ENCODE measurements at regions not wholly inside any gene's neighbourhood (a gene's known extent, or its start where the extent isn't known, plus 50 kb on each side); places are given as distances from the start of the nearest gene placed in this dataset.

DNA sequence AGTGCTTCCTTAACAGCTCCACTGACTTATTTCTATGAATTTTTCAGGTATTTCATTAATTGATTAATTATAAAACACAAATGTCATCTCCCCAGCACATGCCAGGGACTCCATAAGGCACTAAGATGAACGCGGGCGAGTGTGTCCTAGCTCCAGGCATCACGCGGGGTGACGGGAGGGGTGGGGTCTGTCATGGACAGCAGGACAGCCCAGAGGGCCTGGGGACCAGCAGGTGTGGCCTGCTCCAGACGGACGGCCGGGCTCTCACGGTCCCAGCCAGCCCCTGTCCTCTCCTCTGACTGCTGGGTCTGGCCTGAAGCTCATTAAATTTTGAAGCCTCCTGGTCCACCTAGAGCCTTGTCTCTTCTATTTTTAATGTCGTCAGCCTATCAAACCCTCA lies 531.1 kb downstream of the BRD1 start:
- no peak for DNase-seq (ENCODE audit: low read depth in 1 of 2, low spot score in 1 of 2)
- in situ Hi-C loops (cut with HindIII; ENCODE audit: low pct_unique_long_range_greater_than_20kb, low sequenced_read_pairs): no loop called here
- no peak for TF ChIP-seq JUND (IDR thresholded peaks at IDR 0.05; ENCODE audit: low read depth)

GRCh38 chr22:49295851-49296560 lies 531.7 kb downstream of the BRD1 start:
- no peak for TF ChIP-seq JUND (IDR thresholded peaks at IDR 0.05; ENCODE audit: low read depth)
- no peak for DNase-seq (ENCODE audit: low read depth in 1 of 2, low spot score in 1 of 2)
- in situ Hi-C loops (cut with HindIII; ENCODE audit: low pct_unique_long_range_greater_than_20kb, low sequenced_read_pairs): no loop called here

DNA sequence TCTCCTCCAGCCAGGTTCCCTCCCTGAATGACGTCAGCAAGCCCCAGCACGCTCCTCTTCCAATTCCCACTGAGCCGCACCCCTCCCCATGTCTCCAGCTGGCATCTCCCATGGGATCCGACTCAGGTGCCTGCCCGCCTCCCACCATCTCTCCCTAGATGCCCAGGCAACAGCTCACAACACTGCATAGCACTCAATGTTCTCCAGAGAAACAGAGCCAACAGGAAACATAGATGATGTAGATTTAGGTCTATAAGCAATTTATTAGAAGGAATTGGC lies 532.3 kb downstream of the BRD1 start:
- TF ChIP-seq JUND (IDR thresholded peaks at IDR 0.05; ENCODE audit: low read depth): no peak
- in situ Hi-C loops (cut with HindIII; ENCODE audit: low pct_unique_long_range_greater_than_20kb, low sequenced_read_pairs): no loop called here
- no peak for DNase-seq (ENCODE audit: low read depth in 1 of 2, low spot score in 1 of 2)

DNA sequence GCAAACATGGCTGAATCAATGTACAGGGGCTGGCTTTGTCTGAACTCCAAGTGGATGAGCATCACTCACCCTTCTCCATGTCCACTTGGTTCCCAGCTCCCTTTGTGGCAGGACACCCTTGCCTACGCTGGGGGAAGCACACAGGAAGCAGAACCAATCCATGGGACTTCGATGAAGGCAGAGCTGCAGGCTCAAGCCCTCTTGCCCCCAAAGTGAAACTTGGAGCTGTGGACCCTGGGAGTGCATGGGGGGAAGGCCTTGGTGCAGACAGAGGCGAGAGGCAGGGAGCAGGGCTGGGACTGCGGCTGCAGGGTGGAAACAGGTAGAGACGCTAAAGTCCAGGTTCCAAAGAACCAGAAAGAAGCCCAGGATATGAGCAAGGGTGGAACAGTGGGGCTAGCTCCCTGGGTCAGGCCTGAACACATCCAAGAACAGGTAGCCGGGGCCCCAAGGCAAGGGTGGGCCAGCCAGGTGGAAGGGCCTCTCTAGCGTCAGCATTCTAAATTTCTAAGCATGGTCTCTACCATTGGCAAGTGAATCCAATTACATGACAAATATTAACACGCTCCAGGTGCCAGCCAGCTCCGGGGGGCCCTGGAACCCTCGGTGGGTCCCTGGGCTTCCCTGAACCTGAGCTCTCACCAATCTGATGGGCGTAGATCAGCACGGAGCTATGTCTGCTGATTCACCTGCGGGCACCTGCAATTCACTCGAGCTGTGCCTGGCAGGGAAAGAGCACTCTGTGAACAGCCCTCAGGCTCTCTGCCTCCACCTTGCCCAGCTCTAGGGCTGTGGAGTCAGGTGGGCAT lies 532.8 kb downstream of the BRD1 start:
- DNase-seq (ENCODE audit: low read depth in 1 of 2, low spot score in 1 of 2): no peak
- TF ChIP-seq JUND (IDR thresholded peaks at IDR 0.05; ENCODE audit: low read depth): no peak
- in situ Hi-C loops (cut with HindIII; ENCODE audit: low pct_unique_long_range_greater_than_20kb, low sequenced_read_pairs): no loop called here

GRCh38 chr22:49292909-49293308 lies 534.8 kb downstream of the BRD1 start:
- in situ Hi-C loops (cut with HindIII; ENCODE audit: low pct_unique_long_range_greater_than_20kb, low sequenced_read_pairs): no loop called here
- no peak for TF ChIP-seq JUND (IDR thresholded peaks at IDR 0.05; ENCODE audit: low read depth)
- DNase-seq (ENCODE audit: low read depth in 1 of 2, low spot score in 1 of 2): no peak

- in situ Hi-C loops (cut with HindIII; ENCODE audit: low pct_unique_long_range_greater_than_20kb, low sequenced_read_pairs): no loop called here
- DNase-seq (ENCODE audit: low read depth in 1 of 2, low spot score in 1 of 2): no peak
- TF ChIP-seq JUND (IDR thresholded peaks at IDR 0.05; ENCODE audit: low read depth): no peak
Measured at GRCh38 chr22:49291781-49292180, 535.9 kb downstream of the BRD1 start.

DNA sequence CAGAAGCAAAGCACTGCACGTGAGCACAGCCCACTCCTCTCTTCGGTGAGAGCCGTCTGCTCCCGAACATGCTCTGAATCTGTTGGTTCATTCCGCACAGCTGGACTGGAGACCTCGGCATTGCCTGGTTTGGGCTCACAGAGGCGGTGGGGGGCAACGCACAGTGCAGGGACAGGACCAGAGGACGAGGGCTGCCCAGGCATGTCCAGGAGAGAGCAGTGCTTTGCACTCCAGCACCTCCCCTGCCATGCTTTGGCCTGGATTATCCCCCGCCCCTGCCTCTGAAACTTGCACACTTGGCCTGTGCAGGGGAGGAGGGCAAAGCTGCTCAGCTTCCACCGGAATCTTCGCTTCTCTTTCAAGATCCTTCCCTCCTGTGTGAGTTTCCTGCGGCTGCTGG lies 536.5 kb downstream of the BRD1 start:
- TF ChIP-seq JUND (IDR thresholded peaks at IDR 0.05; ENCODE audit: low read depth): no peak
- in situ Hi-C loops (cut with HindIII; ENCODE audit: low pct_unique_long_range_greater_than_20kb, low sequenced_read_pairs): no loop called here
- DNase-seq (ENCODE audit: low read depth in 1 of 2, low spot score in 1 of 2): no peak

GRCh38 chr22:49290711-49291110 lies 537.0 kb downstream of the BRD1 start:
- in situ Hi-C loops (cut with HindIII; ENCODE audit: low pct_unique_long_range_greater_than_20kb, low sequenced_read_pairs): no loop called here
- DNase-seq (ENCODE audit: low read depth in 1 of 2, low spot score in 1 of 2): no peak

DNA sequence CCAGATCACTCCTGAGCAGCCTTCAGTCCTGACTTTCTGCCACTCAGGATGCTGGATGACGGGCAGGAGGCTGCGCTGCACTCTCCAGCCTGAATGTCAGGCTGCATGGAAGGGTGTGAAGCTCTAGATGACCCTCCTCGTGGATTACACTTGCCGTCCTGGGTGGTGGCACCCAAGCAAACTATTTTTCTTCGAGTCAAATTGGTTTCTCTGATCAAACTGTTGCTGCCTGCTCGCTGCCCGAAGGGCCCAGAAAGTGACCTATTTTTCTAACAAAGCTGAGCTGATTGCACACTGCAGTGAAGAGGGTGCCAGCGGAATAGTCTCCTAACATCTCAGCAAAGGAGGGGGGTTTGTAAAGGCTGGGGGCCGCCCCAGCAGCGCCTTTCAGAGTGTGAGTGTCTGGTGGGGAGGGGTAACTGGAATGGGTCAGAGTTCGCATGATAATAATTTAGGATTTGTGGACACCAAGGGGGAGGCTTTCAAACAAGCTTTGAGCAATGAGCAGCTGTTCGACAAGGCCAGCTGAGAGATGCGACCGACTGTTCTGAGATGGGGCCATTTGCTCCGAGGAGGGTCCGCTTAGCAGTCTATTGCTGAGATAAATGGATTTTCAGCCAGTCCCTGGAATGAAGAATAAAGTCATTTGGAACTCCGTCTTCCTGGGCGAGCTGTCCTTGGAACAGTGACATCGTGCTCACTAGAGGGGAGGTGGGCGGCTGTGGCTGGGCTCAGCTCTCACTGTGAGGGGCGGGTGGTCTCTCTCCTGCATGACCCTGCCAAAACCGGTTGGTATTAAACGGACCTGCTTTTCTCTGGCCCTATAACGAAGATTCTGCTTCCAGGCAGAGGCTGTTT lies 537.6 kb downstream of the BRD1 start:
- TF ChIP-seq JUND (IDR thresholded peaks at IDR 0.05; ENCODE audit: low read depth): no peak
- in situ Hi-C loops (cut with HindIII; ENCODE audit: low pct_unique_long_range_greater_than_20kb, low sequenced_read_pairs): no loop called here
- no peak for DNase-seq (ENCODE audit: low read depth in 1 of 2, low spot score in 1 of 2)

More at GRCh38 chr22:49290711-49291110, 537.0 kb downstream of the BRD1 start:
- no peak for TF ChIP-seq JUND (IDR thresholded peaks at IDR 0.05; ENCODE audit: low read depth)

- no peak for TF ChIP-seq JUND (IDR thresholded peaks at IDR 0.05; ENCODE audit: low read depth)
- DNase-seq (ENCODE audit: low read depth in 1 of 2, low spot score in 1 of 2): no peak
- in situ Hi-C loops (cut with HindIII; ENCODE audit: low pct_unique_long_range_greater_than_20kb, low sequenced_read_pairs): no loop called here
Measured at GRCh38 chr22:49286181-49286760, 541.4 kb downstream of the BRD1 start.

- in situ Hi-C loops (cut with HindIII; ENCODE audit: low pct_unique_long_range_greater_than_20kb, low sequenced_read_pairs): no loop called here
- no peak for TF ChIP-seq JUND (IDR thresholded peaks at IDR 0.05; ENCODE audit: low read depth)
- no peak for DNase-seq (ENCODE audit: low read depth in 1 of 2, low spot score in 1 of 2)
Measured at GRCh38 chr22:49284931-49285330, 542.7 kb downstream of the BRD1 start.

DNA sequence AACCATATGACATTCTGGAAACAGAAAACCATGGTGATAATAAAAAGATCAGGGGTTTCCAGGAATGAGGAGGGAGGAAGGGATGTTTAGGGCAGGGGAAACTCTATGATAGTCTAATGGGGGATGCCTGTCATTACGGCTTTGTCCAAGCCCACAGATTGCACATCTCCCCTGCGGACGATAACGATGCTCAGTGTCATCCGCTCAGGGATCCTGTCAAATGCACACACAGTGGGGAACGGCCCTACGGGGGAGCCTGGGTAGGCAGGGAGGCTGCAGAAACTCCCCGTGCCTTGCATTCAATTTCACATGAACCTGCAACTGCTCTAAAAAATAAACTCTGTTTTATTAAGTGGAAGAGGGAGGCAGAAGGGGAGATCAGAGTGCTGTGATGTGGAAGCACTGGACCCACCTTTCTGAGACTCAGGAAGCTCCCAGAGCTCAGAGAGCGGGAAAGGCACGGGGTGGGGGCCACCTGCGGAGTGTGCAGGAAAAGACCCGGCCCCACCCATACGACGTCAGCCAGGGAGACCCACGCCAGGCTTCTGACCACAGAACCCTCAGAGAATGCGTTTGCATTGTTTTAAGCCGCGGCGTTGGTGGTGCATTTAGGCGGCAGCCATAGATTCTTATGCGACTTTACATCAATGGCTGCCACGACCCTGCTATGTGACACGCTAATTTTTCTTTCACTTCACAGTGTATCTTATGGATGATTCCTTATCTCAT lies 543.5 kb downstream of the BRD1 start:
- in situ Hi-C loops (cut with HindIII; ENCODE audit: low pct_unique_long_range_greater_than_20kb, low sequenced_read_pairs): no loop called here
- DNase-seq (ENCODE audit: low read depth in 1 of 2, low spot score in 1 of 2): no peak
- TF ChIP-seq JUND (IDR thresholded peaks at IDR 0.05; ENCODE audit: low read depth): no peak
